ENCODE measurements at regions not wholly inside any gene's neighbourhood (a gene's known extent, or its start where the extent isn't known, plus 50 kb on each side); places are given as distances from the start of the nearest gene placed in this dataset.

- TF ChIP-seq CTCF (IDR thresholded peaks at IDR 0.05): no peak
- TF ChIP-seq POLR2A (IDR thresholded peaks at IDR 0.05): no peak
- Histone ChIP-seq H3K4me3 (no peak overlapping the region), H3K4me1 (peaks cover 0 to 30% (median 0%) of the 10 kb centered on the region in 3 donors), H3K9me3 (no peaks in the 10 kb centered on the region), H3K27me3 (no peaks in the 10 kb centered on the region), H3K27ac (no peak overlapping the region), H3K36me3 (no peaks in the 10 kb centered on the region)
- intact Hi-C loops (cut with DNase I): no loop called here
- 80% methylated on average over 1 of the region's 1 CpG; no CpG with 5 or more reads in 1 of the 2 donors for WGBS, 2 donors
- no peak for DNase-seq
Observed at GRCh38 chr9:87250205-87250604, 247.5 kb upstream of the DAPK1 start.

GRCh38 chr9:87255431-87256155, 242.1 kb upstream of the DAPK1 start:
- H3K4me3 ChIP-seq: no peak overlapping the region
- peaks cover 0 to 15% (median 0%) of the 10 kb centered on the region in 3 donors for H3K4me1 ChIP-seq
- 41 to 74% methylated on average over 9 of the region's 11 CpGs for WGBS, 2 donors
- TF ChIP-seq CTCF (IDR thresholded peaks at IDR 0.05) (no peak), POLR2A (IDR thresholded peaks at IDR 0.05) (no peak)
- H3K27ac ChIP-seq: no peak overlapping the region
- intact Hi-C loops (cut with DNase I): no loop called here
- H3K36me3 ChIP-seq: no peaks in the 10 kb centered on the region
- H3K27me3 ChIP-seq: no peaks in the 10 kb centered on the region
- no peaks in the 10 kb centered on the region for H3K9me3 ChIP-seq
- no peak for DNase-seq

GRCh38 chr9:87256973-87257372, 240.7 kb upstream of the DAPK1 start:
- H3K27ac ChIP-seq: no peak overlapping the region

DNA sequence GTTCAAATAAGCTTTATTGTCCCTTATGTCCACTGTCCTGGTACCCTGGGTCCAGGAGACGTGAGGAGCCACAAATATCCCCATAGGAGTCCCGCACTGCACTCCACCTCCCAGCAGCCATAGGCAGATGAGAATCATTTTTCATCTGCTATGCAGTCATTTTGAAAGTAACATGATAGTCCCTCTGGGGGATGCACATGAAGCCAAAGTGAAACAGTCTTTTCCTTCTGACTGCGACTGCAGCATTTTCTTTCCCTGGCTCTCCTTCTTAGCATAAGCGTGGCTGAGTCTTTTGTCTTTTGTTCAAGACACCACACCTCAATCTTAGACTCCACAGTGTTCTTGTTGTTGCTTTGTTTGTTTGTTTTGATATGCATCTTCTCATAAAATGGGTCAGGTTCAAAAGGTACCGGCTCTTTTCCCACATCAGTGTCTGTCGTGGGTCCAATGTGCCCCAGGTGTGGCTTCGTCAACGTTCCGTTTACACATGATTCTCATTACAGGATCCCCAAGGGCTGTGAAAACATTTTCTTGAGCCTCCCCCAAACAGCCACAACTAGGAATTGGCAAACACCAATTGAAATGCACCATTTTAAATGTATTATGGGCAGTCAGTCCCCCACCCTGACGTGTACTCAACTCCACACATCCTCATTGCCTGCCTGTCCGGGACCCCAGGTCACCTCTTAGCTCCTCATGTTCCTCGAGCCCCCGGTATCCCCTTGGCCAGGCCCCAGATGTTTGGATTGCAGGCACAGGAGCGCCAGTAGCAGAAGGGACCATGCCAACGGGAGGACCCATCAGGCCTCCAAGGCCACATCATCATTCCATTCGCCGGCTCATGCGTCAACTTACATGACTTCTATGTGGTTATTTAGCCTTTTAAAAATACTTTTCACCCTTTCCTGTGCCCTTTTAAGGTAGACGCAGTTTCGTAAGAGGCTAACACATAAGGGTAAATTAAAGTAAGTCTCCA, 237.8 kb upstream of the DAPK1 start:
- no peak overlapping the region for H3K27ac ChIP-seq

More at GRCh38 chr9:87256973-87257372, 240.7 kb upstream of the DAPK1 start:
- peaks cover 0 to 10% (median 0%) of the 10 kb centered on the region in 3 donors for H3K4me1 ChIP-seq
- no peaks in the 10 kb centered on the region for H3K27me3 ChIP-seq
- H3K36me3 ChIP-seq: no peaks in the 10 kb centered on the region
- no peak overlapping the region for H3K4me3 ChIP-seq
- no peak for TF ChIP-seq POLR2A (IDR thresholded peaks at IDR 0.05)
- no peak for TF ChIP-seq CTCF (IDR thresholded peaks at IDR 0.05)
- H3K9me3 ChIP-seq: no peaks in the 10 kb centered on the region
- no peak for DNase-seq
- intact Hi-C loops (cut with DNase I): no loop called here

More for the DNA sequence above, 237.8 kb upstream of the DAPK1 start:
- no peak overlapping the region for H3K4me3 ChIP-seq
- WGBS, 2 donors: 74 to 75% methylated on average over 19 to 20 of the region's 20 CpGs
- no peaks in the 10 kb centered on the region for H3K9me3 ChIP-seq
- H3K27me3 ChIP-seq: no peaks in the 10 kb centered on the region
- peaks cover 0 to 6% (median 0%) of the 10 kb centered on the region in 3 donors for H3K4me1 ChIP-seq
- TF ChIP-seq POLR2A (IDR thresholded peaks at IDR 0.05) (no peak), CTCF (IDR thresholded peaks at IDR 0.05) (no peak)
- no peak for DNase-seq
- intact Hi-C loops (cut with DNase I): no loop called here
- H3K36me3 ChIP-seq: no peaks in the 10 kb centered on the region
